Omental fat pad (tissue), 3 donors: ENCODE measurements at regions not wholly inside any gene's neighbourhood (a gene's known extent, or its start where the extent isn't known, plus 50 kb on each side); places are given as distances from the start of the nearest gene placed in this dataset.

Experiments
- ATAC-seq: fragments of 150-250 bp; one replicate; pipeline ENCODE4 v1.9.1; 2016; ENCODE audit warnings: mild to moderate bottlenecking, moderate library complexity; ENCODE audit not compliant: low FRiP score
- DNase-seq: peaks from one replicate; pipeline ENCODE4 v3.0.0-alpha.2; 2019; ENCODE audit warnings: low spot score
- CTCF ChIP-seq, 3 donors: fragments of 450-650 bp; IDR thresholded peaks; one replicate each; pipeline ENCODE4 v1.5.1; 2016 to 2017; ENCODE audit warnings: antibody characterized with exemption in 3 of 3, mild to moderate bottlenecking in 3 of 3, moderate library complexity in 2 of 3

DNA sequence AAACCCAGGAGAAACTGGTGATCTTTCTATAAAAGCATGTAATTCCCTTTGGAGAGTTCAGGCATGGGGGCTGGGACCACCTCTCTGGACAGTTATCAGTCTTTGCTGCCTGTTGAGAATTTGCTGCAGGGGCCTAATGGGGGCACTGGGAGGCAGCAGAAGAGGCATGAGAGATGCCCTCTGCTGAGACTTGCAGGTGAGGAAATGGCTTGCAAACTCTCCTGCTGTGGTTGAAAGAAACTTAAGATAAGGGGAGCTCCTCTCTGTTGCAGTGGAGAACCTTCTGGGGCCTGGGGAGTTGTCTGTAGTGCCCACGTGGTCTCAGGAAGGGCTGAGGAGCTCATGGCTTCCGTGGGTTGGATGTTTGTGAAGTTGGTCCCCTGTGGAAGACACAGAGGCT lies 301.1 kb upstream of the FOXF1 start:
- ATAC-seq (no peak), DNase-seq (no peak)
- TF ChIP-seq CTCF (IDR thresholded peaks at IDR 0.05): no peak

DNA sequence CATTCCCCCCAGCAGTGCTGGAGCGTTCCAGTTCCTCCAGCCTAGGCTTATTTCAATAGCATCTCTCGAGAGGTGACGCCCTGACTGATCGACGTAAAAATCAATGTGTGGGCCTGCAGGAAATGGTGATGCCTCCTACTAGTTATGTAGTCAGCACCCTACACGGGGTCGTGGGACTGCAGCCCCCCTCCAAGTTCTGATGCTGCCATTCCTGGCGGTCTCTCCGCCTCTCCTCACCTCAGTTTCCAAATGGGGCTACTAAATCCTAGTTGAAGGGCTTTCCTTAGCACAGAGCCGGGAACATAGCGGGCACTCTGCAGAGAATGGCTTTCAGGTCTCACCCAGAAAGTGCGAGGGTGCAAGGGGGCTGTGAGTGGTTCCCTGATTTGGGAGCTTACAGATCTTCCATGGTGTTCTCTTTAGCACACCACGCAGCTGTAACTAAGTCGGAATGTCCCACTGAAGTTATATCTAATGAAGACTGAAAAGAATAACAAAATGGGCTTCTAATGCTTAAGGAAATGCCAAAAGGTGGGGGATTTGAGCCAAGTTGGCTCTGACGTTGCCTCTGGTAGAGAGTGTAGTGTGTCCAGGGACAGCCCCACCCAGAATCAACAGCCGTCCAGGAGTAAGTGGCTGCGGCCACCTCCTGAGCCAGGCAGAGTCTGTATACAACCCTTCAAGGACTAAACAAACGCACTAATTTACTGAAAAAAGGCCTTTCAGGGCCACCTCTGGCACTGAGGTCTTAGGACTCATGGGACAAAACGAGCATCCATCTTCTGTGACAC lies 299.7 kb upstream of the FOXF1 start:
- no peak for TF ChIP-seq CTCF (IDR thresholded peaks at IDR 0.05)
- no peak for DNase-seq
- ATAC-seq: no peak

DNA sequence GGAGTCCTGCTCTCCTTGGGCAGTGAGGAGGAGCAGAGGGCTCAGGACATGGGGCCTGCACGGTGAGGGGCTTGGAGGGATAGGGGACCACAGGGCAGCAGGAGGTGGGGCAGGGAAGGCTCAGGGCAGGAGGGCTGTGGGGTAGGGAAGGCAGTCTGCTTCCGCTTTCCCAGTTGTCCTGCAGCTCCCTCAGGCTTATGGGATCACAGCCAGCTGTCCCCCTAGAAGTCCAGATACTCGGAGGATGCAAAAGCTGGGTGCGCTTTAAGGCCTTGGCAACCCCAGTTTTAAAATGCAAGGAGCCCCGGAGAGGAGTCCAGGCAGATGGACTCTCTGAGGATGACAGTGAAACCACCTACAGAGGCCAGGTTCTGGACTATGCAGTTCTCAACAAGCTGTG lies 299.1 kb upstream of the FOXF1 start:
- TF ChIP-seq CTCF (IDR thresholded peaks at IDR 0.05): no peak
- DNase-seq (no peak), ATAC-seq (no peak)

DNA sequence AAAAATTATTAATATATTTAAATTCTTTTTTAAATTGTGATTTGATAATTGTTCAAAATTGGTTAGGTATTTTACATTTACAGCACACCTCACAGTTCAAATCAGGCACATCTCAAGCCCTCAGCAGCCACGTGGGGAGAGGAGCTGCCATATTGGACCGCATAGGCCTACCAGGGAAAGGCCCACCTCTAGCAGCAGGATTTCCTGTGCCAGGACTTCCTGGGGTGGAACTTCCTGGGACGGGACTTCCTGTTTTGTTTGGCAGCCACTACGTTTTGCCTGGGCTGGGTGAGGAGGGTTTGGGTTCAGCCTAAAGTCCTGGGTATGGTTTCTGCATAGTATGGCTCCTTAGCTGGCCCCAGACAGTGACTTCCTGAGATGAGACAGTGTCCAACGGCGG lies 298.5 kb upstream of the FOXF1 start:
- ATAC-seq (no peak), DNase-seq (no peak)
- TF ChIP-seq CTCF (IDR thresholded peaks at IDR 0.05): no peak

- no peak for TF ChIP-seq CTCF (IDR thresholded peaks at IDR 0.05)
- no peak for ATAC-seq
- no peak for DNase-seq
These were observed 297.5 kb upstream of the FOXF1 start for GRCh38 chr16:86212706-86213436.

GRCh38 chr16:86213437-86214205 lies 296.7 kb upstream of the FOXF1 start:
- DNase-seq (no peak), ATAC-seq (no peak)
- TF ChIP-seq CTCF (IDR thresholded peaks at IDR 0.05): no peak
